SIG-M5 (cell line): ENCODE measurements at regions not wholly inside any gene's neighbourhood (a gene's known extent, or its start where the extent isn't known, plus 50 kb on each side); places are given as distances from the start of the nearest gene placed in this dataset.

Source experiments
- DNase-seq: peaks from one replicate; lab custom pipeline; 2025; lab: John Stamatoyannopoulos, UW

DNA sequence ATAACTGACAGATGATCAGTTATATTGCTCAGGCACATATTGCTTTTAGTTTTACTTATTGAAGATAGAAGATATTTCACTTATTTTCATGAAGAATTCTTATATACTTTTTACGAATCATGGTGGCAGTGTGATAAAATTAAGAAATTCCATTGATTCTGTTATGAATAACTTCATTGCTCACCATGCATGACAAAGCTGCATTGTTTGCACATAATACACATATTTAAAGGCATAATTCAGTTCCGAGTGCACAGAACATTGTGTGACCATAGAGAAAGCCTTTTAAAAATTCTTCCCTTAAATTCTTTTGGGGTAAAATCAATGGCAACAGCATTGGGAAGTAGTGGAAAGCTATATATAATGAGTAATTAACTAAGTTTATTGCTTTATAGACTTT lies 82.5 kb upstream of the NAALADL2 start:
- DNase-seq, result no peak

- no peak for DNase-seq
These were observed 81.3 kb upstream of the NAALADL2 start for GRCh38 chr3:174777813-174778212.

DNA sequence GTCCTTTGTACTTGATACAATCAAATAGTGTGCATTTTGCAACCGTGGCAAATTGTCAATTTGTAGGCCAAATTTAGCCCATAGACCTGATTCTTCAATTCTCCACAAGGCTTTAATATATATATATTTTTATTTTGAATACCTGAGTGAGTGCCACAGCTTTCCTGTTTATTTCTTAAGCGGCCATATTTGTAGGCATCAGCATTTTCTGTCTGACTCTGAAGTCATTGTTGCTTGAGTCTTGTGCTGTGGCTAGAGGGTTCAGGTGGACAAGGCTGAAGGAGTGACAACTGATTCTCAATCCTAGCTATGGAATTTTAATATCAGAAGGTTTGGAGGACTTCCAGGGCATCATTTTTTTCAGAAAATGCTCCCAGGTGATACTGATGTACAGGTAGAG lies 75.6 kb upstream of the NAALADL2 start:
- no peak for DNase-seq

GRCh38 chr3:174784206-174784934 lies 74.8 kb upstream of the NAALADL2 start:
- no peak for DNase-seq

DNA sequence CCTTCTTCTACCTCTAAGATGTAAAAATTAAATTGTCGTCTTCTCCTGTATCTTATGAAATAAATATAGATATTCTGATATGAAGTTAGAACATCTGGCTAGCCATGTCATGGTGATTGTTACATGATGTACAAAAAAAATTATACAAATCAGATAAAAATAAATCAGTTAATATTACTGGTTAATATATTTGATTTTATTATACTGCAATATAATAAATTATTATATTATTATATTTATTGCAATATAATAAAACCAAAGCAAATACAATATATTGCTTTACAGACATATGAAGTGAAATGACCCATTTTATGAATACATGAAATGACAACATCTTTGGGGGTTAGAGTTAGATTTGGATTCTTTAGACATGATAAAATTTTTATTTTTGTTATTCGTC lies 72.3 kb upstream of the NAALADL2 start:
- DNase-seq, result no peak

- no peak for DNase-seq
These were observed 68.0 kb upstream of the NAALADL2 start for GRCh38 chr3:174791161-174791560.

- no peak for DNase-seq
These were observed 66.3 kb upstream of the NAALADL2 start for GRCh38 chr3:174792864-174793263.
